GM18951 (cell line): ENCODE measurements at regions not wholly inside any gene's neighbourhood (a gene's known extent, or its start where the extent isn't known, plus 50 kb on each side); places are given as distances from the start of the nearest gene placed in this dataset.

Experiments
- POLR2A ChIP-seq: IDR thresholded peaks from 4 replicates; pipeline ENCODE4 v1.6.1; 2011; ENCODE audit warnings: mild to moderate bottlenecking; ENCODE audit not compliant: insufficient read length, insufficient read depth; ENCODE audit errors: extremely low read depth
- in situ Hi-C: fragments of 300-500 bp; cut with MboI; formaldehyde crosslinking; loops from one replicate; pipeline ENCODE4 v1.12.0; 2022; ENCODE audit warnings: low sequenced_read_pairs, mixed read lengths, inconsistent platforms; ENCODE audit not compliant: unreplicated experiment

DNA sequence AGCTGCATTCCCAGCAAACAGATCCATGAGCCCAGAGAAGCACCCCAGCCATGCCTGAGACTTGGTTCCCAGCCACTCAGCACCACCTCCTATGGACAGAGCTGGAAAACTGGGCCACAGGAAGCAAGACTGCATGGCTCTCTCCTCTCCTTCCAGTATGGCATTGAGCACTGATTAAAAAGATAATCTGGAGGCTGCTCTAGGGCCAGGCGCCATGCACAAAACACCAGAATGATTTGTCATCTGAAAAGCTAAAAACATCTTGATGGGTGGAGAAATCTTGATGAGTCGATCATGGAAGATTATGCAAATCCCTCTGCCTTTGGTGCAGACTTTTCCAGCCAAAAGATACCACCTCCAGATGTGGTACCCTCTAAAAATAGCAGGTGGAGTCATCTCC is 62.7 kb upstream of the MRPS22 start:
- in situ Hi-C loops, result no loop called here
- no peak for TF ChIP-seq POLR2A

DNA sequence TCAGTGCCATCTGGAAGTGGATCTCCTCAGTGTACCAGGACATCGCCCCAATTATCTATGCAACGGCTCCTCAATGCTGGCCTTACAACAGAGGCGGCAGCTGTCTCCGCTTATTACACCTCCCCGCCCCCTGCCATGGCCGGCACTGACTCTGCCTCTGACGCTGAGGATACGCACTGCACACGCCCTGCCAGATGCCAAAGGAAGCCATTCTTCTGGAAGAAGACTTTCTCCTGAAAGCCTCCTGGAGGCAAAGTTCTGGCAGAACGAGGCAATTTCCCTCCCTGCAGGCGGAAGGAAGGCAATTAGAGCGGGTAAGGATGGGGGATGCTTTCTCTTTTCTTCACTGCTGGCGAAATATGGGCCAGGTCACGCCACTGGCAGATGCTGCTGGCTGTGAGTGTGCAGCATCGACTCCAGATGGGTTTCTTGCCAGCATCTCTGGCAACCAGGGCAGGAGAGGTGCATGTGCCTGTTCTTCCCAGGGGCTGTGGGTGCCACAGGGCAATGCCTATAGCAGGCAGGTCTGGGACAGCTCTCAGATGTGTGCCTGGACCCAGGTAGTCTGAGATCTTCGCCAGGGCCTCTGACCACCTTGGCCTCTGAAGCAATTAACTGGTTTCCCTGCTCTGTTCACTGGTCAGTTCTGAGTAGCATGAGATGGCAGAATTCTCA is 62.2 kb upstream of the MRPS22 start:
- in situ Hi-C loops, result no loop called here

DNA sequence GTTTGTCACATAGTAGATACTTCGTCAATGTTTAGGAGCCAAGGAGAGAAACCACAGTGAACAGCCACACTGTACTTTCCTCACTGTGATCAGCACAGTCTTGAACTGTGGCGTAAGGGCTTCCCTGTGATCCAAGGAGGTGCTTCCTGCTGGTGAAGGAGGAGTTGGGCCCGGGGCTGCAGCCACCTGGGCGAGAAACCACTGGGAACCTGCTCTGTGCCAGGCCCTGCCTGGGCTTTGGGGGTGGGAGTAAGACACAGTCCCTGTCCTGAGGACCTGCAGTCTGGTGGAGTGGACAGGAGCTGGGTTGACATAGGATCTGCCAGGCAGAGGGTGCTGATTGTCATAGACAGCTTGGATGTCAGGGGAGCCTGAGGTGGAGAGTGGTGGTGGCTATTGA is 60.5 kb upstream of the MRPS22 start:
- in situ Hi-C loops, result no loop called here
- no peak for TF ChIP-seq POLR2A

More for the DNA sequence above, 62.2 kb upstream of the MRPS22 start:
- no peak for TF ChIP-seq POLR2A

DNA sequence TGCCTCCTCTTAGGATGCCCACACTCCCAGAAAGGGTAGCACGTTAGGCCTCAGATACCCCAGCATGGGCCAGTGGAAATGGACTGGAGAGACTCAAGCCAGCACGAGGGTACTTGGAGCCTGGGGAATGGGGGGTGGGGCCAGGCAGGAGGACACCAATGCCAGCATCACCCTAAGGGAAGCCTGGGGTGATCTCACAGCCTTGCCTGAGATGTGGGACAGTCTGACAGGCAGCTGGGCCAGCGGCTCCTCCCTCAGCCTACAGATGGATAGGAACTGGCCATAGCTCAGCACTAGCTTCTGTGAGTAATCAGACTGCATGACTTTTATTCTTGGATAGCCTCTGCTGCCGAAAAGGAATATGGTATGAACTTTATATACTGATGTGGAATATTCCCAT is 59.6 kb upstream of the MRPS22 start:
- in situ Hi-C loops, result no loop called here
- no peak for TF ChIP-seq POLR2A

DNA sequence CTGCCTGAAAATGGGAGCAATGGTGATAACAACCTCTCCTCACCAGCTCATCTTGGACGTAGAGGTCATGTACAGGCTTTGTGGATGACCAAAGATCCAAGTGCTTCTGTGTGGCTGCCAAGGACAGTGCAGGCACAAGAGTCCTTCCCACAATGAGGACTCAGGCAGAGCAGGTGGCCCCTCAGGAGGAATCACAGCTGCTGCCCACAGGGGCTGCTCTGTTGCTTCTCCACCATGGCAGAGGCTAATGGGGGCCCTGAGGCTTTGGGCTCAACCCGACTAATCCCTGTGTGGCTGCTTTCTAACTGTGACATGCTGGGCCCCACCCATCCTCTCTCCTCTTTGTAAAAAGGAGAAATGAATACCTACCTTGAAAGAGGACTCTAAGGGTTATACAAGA is 58.1 kb upstream of the MRPS22 start:
- TF ChIP-seq POLR2A, result no peak
- in situ Hi-C loops, result no loop called here

DNA sequence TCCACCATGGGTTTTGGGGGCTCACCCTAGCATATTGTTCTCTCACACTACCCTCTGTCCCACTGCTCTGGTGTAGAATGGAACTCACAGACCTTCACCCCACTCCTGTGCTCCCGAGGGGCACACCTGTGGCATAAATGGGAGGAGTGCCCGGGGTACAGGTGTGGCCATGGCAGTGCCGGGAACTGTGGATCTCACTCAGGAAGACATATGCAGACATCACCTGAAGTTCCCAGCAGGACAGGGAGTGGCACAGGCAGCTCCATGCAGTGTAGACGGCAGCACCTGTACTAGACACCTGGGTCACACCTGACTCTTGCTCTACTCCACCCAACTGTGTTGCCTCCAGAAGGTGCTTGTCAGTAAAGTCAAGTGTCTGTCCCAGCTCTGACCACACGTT is 57.6 kb upstream of the MRPS22 start:
- TF ChIP-seq POLR2A, result no peak
- in situ Hi-C loops, result no loop called here

DNA sequence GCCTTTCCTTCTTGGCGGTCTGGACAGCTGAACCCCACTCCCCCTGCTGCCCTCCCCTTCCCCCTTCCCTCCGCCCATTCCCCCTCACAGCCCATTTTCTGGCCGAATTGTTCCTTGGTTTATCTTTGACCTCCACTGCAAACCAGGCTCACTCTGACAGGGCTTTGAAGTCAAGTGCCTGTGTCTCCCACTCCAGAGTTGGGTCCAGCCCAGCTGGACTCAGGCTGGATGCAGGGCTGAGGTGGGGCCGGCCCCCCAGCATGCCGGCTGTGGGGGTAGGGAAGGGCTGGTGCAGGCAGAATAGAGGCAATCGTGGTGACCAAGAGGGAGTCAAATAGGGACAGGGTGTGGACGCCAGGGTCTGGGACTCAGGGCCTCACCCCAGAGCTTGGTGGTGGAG is 57.0 kb upstream of the MRPS22 start:
- in situ Hi-C loops, result no loop called here
- no peak for TF ChIP-seq POLR2A

DNA sequence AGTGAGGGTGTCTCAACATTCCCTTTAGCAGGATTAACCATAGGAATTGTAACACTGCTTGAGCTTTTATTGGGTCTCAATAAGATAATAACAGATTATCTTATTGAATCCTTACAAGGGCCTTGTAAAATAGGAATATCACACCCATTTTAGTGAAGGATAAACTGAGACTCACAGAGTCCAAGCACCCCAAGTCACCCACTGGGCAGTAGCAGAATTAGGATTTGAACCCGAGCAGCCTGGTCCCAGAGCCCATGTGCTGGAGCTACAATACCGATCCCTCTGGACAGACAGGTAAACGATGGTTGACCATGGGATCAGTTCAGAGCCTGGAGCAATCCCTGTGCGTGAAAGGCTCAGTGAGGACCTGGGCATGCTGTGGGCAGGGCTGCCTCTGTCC is 56.3 kb upstream of the MRPS22 start:
- in situ Hi-C loops, result no loop called here
- TF ChIP-seq POLR2A, result no peak

DNA sequence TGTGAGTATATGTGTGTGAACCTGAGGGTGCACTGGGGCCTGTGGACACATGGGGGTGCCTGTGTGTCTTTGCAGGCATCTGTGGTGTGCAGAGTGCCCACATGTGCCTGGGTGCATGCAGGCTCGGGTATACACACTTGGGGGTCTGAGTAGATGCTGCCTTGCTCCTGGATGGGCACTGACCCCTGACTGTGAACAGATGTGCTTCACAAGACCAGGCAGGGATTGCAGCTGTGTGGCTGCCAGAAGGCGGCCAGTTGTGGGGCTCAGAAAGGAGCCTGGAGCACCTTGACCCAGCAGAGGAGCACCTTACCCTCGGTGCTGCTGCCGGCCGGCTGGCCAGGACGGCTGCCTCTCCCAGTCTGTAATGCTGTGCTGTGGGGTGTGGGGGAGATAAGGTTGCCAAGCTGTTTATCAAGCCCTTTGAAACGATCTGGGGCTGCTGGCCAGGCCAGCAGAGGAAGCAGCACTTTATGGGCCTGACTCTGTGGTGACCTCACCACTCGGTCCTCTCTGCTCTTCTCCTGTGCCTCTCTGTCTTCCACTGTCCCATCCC is 55.5 kb upstream of the MRPS22 start:
- in situ Hi-C loops, result no loop called here

DNA sequence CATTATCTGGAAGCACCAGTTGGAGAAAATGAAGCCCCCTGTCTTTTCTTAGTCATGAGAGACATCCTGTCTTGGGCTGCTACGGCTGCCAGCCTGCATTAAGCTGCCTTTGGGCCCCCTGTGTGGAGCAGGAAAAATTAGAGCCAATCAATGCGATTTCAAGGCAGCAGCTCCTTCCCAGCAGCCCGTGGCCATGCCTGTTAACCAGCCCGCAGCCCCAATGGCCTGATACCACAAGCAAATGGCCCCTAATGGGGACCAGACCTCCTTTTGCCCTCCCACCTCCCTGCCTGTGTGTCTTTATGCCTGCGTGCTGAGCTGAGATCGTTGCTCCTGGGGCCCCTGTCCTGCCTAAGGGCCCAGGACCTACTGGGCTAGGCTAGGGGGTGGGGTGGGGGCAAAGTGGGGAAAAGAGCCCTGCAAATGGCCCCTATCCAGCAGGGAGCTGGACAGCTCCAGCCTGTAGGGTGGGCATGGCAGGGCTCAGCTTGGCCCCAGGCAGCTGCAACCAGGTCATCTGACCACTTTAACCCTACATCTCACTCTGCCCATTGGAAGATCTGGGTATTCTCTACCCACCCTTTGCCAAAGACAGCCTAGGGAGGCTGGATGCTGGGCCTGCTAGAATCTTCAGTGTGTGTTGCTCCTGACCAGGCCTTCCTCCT is 53.8 kb upstream of the MRPS22 start:
- no peak for TF ChIP-seq POLR2A
- in situ Hi-C loops, result no loop called here

More for the DNA sequence above, 55.5 kb upstream of the MRPS22 start:
- no peak for TF ChIP-seq POLR2A

DNA sequence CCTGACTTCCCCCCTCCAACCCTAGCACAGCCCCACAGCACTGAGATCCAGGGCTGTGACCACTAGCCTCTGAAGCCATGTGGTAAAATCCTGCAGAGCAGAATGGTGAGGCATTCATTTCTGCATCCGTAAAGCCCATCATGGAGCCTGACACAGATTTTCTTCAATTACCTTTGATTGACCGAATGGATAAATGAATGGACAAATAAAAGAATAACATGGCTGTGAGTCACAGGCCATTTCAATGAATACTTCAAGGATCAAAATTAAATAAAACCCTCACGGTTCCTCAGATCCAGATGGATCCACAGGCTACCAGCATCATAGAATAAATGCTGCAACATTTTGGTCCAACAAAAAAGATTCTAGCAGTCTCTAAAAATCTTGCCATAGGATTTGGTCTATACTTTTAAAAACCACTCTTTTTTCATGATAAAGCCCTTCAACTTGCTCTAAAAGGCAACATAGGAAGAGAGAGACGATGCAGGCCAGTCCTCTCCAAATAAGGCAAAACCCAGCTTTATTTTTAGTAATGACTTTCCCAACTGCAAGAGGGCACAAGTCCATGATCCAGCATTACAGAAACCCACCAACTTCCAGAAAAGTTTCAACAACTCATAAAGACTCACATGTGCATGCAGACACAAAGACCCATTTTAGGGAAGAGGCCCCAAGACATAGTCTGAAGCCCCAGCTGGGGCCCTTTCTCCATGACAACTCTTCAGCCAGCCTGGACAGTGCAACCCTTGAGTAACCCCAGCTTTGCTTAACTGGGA is 52.4 kb upstream of the MRPS22 start:
- in situ Hi-C loops, result no loop called here
- TF ChIP-seq POLR2A, result no peak

DNA sequence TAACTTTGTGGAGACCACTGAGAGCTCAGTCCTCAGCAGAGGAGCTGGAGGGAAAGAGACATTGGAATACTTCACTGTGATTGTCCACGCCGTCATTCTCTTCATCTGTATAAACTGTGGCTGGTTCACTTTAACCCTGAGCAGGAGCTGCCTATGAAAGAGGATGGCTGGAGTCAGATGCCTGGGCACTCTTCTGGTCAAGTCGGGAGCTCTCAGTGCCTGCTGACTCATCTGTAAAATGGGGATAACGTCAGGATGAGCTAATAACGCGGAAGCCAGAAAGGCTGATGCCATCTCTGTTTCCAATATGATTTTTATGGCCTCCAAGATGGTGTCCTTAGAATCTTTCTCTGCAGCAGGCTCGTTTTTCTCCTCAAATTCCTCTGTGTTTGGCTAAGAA is 51.6 kb upstream of the MRPS22 start:
- no peak for TF ChIP-seq POLR2A
- in situ Hi-C loops, result no loop called here

DNA sequence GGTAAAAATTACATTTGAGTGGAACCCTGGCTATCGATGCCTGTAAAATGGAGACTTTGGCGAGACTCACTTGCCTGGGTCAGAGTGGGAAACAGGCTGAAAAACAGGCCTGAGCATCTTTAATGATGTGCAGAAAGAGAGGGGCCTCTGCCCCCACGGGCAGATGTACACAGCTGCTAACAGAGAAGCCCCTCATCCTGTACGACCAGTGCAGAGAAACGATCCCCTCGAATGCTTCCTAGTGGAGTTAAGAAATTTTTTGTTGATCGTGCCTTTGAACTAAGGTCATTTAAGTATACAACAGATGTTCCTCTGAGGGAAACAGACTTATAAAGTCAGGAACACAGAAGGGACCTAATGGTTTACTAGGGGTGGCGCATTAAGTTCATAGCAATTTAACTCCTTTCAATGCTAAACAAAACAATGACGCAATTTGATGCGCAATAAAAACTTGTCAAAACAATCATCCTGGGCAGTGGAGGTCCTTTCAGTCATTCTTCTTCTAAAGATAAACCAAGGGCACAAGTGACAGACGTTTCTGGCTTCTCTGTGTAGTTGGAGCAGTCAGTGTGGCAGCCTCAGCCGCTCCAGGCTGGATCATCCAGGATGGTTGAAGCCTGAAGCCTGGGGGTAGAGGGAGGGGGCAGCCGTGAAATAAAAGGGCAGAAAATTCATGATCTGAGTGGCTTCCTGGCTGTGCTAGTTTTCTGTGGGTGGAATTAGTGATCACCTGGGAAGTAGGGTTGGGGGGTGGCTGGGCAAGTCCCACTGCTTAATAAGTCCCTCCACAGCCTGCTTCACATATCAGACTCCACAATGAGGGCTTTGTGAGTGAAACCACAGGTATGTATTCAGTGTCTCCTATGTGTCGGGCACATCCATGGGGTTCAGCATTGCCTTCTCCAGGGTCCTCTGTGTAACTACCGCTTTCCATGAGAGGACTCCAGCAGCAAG is 50.8 kb upstream of the MRPS22 start:
- no peak for TF ChIP-seq POLR2A
- in situ Hi-C loops, result no loop called here

DNA sequence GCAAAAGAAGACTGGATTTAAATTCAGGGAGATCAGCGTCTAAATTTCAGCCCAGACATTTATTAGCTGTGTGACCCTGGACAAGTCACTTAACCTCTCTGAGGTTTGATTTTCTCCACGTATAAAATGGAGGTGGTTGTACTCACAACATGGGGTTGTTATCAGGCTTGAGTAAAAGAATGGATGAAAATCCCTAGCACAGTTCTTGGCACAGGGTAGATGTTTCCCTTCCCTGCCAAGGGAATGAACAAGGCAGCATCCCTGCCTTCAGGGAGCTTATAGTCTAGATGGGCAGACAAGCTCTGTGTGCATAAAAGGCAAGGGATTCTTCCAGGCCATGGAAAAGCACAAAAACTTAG is 50.2 kb upstream of the MRPS22 start:
- TF ChIP-seq POLR2A, result no peak
- in situ Hi-C loops, result no loop called here
